H4 (cell line): ENCODE measurements at regions not wholly inside any gene's neighbourhood (a gene's known extent, or its start where the extent isn't known, plus 50 kb on each side); places are given as distances from the start of the nearest gene placed in this dataset.
"Not testable (repeated sequence)": the region's sequence is repeated elsewhere in the genome, so short reads cannot be mapped to it uniquely, and the experiment has no call there.

Experiments used
- DNase-seq: peaks from one replicate; pipeline ENCODE4 v3.0.0-alpha.2; 2015; ENCODE audit warnings: low spot score

DNA sequence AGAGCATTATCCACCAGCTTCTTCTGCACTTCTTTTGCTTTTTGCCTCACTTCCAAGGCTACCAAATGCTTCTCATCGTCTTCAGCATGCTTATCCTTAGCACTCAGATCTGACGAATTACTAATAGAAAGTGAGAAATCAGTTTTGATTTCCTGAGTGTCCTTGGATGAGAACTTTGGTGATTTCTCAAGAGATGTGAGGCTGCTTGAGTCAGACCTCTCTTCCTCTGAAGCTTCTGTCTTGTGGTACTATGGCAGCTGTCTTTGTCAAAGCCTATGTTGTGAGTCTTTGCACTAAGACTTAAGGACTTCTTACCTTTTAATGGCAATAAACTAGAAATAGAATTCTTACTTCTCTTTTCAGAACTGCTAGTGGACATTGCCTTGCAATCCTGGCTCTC, 169.9 kb downstream of the CPE start:
- DNase-seq: no peak

DNA sequence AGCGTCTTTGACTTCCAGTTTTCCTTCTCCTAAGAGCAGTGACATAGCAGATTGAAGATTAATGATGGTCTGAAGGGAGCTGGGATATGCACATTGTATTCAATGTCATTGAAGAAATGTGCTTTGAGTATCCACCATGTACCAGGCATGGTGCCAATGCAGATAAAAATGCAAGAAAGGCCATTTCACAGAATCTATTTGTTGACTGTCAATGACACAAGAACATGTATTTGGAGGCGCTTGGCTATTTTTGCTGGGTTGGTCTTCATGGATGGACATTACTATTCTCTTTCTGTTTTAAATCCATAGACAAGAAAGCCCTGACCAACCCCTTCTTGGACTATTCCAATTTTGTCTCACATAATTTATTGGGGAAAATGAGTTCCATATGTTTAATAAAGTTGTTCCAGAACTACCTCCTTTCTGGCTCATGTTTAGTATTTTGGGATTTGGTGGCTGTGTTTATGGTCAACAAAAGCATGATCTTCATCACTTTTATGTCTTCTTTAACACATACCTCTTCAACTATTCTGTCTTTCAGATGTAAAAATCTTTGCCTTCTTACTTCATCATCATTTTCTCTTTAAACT, 174.5 kb downstream of the CPE start:
- no peak for DNase-seq

DNA sequence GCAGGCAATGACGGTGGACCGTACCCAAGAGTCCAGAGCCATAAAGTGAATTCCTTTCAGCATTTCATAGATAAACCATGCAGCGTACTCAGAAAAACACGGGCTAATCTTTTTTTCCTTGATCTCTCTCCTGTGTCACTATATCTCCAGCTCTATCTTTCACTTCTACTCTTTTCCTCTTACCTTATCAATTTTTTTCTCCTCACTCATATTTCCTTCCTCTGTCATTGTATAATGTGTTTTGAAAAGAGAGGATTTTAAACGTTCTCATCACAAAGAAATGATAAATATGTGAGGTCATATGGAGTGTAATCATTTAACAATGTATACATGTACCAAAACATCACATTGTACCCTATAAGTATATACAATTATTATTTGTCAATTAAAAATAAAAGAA, 176.5 kb downstream of the CPE start:
- DNase-seq: no peak

DNA sequence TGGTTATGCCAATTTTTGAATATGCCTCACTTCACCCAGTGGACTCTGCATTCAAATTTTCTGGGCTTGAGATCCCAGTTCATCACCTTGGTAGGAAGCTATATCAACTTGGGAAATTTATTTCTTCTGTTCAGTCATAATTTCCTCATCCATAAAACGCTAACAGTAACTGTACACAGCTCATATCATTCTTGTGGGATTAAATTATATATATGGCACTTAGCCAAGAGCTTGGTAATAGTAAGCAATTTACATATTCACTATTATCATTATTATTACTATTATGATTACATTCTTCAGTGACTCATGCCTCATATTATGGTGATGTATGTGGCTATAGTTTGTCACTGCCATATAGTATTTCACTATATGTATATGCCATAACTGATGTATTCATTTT, 177.6 kb downstream of the CPE start:
- no peak for DNase-seq

DNA sequence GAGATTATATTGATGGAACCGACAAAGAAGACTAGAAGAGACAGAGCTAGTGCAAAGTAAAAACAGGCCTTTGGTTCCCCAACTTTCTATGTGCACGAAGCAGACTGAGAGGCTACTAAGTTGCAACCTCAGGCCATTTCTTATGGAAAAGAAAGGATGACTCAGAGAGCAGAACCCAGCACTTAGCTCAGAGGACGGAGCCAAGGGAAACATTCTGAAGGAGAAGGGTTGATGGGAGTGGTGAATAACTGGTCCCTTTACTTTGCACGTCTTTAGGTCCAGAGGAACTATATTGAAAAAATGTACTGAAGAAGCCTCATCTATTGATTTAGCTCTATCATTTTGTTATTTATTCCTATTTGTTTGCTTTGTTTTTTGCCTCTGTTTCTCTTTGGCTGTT, 182.1 kb downstream of the CPE start:
- no peak for DNase-seq

DNA sequence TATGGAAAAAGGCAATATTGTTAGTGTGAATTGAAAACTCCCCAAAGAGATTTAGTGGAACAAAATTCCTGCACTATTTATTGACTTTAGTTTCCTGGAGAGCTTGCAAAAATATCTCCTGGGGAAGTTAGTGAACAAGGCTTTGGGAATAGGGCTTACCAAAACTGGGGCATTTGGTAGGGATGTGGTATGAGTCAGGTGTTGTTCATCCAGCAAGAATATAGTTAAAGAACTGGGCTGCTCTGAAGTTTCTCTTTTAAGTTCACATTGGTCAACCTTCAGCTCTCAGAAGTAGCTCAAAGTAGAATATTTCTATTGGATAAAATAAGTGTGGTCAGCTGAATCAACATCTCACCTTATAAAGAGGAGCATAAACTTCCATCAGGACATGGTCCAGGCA, 185.0 kb downstream of the CPE start:
- DNase-seq: no peak

DNA sequence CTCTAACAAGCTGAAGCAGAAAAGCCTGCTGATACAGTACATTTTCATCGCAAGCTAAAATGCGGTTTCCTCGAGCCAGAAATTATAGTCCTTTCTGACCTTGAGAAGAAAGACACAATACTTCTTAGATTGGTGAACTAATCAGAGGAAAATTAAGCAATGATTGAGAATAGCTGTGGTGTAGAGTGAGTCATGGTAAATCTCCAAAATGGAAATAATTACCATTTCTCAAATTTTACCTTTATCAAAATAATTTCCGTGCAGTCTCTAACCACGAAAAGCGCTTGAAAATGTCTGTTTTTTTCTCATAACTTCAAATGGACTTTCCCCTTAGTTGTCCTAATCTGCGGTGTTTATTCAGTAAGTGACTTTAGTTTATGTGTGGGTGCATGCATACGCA, 190.2 kb downstream of the CPE start:
- no peak for DNase-seq

DNA sequence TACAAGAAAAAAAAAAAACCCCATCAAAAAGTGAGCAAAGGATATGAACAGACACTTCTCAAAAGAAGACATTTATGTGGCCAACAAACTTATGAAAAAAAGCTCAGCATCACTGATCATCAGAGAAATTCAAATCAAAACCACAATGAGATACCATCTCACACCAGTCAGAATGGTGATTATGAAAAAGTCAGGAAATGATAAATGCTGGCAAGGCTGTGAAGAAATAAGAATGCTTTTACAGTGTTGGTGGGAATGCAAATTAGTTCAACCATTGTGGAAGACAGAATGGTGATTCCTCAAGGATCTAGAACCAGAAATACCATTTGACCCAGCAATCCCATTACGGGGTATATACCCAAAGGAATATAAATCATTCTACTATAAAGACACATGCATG, 192.7 kb downstream of the CPE start:
- DNase-seq: not testable (repeated sequence)

DNA sequence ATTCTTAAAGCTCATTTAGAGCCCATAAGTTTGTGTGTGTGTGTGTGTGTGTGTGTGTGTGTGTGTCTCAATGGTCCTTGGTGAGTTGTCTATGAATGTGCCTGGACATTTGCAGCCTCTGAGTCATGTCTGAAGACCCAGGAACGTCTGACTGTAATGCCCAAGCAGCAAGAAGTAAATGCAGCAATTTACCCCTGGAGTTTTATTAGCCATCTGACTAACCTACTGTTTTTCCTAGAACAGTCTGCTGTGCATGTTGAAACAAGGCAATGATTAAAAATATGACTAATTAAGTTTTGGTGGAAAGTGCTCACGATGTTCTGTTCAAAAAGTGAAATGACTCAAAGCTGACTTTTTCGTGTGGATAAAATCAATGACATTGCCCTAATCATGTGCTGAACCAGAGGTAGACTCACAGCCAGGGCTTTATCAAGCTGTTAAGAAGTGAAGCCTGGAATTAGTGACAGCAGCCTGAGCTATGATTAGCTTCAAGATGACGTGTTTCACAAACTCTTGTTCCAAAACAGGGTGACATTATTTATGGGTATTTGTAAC, 201.6 kb downstream of the CPE start:
- peak; percentile 66 for DNase-seq

DNA sequence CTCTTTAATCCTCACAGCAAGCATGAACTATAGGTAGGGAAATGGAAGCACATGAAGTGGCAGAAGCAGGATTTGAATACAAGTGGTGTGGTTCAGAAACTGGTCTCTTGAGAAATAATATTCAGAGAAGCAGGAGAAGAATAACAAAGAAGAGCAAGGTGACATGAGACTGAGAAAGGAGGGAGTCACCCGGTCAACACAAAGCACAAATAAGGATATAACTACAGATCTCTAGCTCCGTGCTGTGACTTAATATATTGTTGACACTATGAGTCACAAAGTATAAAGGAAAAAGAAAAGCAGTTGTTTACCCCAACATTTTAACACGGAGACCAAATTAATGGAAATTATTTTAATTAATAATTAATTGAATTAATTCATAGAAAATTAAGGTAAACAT, 204.5 kb downstream of the CPE start:
- DNase-seq: no peak

DNA sequence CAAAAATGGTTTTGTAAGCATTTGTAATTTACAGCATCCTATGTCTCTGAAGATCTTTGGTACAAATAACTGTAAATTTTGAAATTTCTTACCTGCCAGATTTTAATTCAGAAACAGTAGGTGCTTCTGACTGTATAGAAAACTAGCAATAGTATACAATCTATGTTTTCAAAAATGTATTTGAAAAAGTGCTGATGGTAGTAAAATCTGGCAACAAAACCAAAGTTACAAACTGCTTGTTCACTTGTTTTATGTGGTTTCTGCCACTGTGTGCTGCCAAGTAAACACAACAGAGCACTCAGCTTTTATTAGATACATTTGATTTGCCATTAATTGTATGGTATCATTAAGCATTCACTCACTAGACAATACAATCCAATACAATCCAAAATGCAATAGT, 206.1 kb downstream of the CPE start:
- no peak for DNase-seq

DNA sequence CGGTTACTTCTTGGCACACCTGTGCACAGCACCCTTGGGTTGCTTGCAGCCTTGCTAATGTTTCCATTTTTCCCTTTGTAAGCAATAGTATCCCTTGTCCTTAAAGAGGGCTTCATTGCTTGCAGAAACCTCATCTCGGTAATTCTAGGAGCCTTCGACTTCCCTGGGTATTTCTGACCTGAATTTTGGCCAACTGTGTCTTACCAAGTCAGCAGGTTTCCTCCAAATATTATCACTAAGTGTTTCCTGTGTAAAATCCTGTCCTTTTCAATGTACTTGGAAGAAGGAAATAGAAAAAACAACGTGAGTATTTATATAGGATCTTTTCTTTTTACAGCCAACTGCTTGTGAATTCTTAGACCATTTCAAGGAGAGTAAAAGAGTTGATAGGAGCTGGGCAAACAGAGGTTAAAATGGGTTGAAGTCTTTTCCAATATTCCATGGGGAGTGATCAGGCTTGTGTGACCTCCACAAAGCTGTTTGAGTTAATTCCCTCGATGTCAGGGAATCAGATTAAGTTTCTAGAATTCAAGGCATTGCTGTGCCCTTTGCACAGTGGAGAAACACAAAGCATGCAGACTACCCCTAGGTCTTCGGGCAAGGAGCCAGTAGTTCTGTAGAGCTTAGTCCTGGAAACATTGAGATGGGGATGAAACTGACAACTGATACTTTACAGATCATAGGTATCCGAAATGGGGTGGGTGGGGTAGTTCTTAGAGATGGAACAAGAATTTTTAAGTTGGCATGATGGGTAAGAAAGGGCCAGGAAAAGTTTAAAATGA, 209.9 kb downstream of the CPE start:
- DNase-seq: no peak

DNA sequence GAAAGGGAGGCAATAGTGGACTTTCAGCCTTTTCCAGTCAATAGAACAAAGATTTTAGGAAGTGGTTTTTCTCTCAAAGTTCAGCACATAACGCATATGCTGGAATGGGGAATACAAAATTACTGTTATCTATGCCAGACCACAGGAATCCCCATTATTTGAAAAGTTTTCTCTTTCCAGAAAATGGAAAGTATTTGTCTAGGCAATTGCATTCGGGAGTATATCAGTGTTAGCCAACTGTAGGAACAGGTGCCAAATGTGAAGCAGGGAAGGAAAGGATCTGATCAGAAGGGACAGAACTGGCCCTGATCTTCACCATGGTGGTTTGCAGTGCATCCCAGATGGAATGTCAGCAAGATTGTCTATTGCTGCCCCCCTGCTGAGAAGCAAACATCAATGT, 213.6 kb downstream of the CPE start:
- DNase-seq: no peak

DNA sequence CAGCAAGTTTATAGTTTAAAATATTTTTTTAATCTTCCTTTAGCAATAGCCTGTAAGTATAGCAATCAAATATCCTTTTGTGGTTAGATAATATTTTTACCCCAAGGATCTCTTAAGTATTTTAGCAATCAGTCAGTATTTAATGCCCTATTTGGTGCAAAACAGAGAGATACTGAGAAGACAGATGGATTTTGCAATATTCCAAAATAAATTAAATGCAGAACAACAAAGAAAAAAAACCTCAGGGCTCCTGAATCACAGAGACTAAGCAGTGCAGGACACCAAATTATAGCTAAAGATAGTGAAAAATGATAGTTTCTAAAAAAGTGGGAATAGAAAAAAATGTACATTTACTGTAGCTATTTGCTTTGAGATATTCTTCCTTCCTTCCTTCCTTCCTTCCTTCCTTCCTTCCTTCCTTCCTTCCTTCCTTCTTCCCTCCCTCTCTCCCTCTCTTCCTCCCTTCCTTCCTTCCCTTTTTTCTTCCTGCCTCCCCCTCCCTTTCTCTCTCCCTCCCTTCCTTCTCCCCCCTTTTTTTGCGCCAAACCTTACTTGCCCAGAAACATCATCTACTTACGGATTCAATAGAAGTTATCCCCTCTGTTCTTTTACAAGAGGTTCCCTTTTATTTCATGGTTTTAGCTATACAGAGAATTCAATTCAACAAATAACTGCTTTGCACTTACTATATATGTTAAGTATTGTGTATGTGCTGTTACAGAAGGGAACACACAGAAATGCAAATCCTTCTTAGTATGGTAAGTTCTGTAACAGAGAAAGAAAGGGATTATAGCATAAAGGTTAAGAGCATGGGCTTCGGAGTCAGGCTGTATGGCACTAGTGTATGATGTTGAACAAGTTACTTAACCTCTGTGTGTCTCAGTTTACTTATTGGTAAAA, 219.0 kb downstream of the CPE start:
- DNase-seq: no peak

DNA sequence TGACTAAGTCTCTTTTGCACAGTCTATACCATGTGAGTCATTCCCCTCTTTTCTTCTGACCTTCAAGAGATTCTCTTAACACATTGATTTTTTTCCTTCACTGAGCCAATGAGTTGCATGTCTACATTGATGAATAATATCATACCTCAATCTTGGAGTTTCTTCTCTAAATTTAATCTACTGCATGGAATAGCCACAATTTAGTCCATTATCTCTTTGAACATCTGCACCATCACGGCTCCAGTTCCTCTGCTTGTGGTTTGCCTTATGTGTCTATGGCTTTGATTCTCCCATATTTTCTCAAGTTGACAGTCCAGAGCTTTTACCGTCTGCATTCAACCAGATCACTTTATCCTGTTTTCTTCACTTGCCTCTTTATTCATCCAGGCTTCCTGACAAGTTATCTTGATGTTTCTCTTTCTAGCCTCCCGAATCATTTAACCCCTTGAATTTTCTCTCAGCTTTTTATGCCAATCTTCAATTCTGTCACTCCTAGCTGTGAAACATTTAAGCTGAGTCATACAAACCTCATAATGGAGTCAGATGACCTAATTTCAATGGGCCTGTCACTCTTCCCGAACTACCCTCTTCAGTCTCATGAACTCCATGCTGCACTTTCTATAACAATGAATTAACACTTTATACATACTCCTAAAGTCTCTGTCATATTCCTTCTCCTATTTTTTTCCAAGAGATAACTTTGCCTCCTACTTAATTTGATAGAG, 222.3 kb downstream of the CPE start:
- no peak for DNase-seq

DNA sequence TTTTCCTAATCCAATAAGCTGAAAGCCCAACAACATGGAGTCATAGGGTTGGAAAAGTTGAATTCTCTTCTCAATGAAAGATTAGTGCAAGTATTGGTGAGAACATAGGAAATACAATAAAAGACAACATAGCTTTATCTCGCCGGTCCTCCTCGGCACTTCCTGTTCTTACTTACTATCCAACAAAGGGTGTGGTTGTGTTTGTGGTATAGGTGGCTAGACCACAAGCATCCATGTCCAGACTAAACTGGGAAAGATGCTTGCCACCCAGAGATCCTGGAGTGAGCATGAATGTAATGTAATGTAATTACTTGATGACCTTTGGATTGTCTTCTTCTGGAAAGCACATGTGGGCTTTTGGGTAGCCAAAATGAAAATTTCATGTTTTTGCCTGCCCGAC, 223.8 kb downstream of the CPE start:
- DNase-seq: no peak

DNA sequence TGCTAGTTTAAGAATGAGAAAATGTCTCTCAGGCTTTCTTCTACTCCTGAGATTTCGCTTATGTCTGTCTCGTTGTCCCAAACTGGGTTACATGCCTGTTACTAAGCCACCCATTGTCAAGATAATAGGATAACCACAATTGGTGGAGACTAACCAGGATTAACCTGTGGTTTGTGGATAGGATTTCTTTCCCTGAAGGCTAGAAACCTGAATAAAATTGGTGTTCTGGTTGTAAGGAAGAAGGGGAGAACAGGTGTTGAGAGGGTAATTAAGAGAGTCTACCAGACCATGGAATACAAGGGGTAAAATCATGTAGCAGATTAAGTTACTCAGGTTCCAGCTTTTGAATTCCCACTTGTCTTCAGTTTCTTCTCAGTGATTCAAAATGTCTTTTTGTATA, 225.4 kb downstream of the CPE start:
- no peak for DNase-seq

DNA sequence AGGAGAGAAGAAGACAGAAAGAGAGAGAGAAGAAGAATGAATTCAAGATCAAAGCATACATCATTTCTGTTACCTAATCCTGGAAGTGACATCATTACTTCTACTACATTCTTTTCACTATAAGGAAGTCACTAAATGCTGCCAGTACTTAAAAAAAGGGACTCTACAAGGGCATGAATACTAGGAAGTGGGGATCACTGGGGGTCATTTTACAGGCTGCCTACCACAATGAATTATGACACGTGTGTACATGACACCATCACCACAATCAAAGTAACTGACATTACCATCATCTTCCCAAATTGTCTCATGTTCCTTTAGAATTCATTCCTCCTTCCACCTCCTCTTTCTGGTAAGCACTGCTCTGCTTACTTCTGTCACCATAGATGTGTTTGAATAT, 227.0 kb downstream of the CPE start:
- DNase-seq: no peak

DNA sequence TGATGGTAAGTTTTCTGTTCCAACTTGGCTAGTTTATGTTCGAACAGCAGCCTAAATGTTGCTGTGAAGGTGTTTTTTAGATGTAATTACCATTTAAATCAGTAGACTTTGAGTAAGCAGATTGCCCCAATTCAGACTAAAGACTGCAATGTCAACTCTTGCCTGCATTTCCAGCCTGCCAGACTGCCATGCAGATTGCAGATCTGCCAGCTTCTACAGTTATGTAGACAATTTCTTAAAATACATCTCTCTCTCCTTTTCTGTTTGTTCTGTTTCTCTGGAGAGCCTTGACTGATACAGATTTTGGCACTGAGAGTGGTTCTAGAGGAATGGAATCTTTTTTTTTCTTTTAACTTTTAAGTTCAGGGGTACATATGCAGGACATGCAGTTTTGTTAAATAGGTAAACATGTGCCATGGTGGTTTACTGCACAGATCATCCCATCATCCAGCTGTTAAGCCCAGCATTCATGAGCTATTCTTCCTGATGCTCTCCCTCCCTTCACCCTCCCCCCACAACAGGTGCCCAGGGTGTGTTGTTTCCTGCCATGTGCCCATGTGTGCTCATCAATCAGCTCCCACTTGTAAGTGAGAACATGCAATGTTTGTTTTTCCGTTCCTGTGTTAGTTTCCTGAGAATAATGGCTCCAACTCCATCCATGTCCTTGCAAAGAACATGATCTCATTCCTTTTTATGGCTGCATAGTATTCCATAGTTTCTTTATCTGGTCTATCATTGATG, 227.8 kb downstream of the CPE start:
- DNase-seq: no peak

DNA sequence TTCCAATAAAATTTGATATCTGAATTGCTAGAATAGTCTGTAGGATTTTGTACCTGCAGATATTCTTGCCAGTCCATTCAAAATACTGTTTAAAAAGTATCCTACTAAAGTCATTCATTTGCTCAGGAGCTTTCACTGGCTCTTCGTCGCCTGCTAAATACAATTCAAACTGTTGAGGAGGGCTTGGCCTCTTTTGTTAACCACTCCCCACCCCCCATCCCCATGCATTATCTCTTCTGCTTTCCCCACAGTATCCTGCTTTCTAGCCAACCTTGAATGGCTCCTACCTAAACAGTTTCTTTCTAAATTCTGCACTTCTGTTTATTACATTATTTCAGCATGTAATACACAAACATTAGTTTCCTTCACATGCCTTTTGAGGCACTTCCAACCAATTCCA, 230.8 kb downstream of the CPE start:
- no peak for DNase-seq
